NCI-H1930 (cell line): ENCODE measurements at regions not wholly inside any gene's neighbourhood (a gene's known extent, or its start where the extent isn't known, plus 50 kb on each side); places are given as distances from the start of the nearest gene placed in this dataset.
"Not testable (repeated sequence)": the region's sequence is repeated elsewhere in the genome, so short reads cannot be mapped to it uniquely, and the experiment has no call there.

Experiments
- DNase-seq, 2 experiments: peaks; one replicate each; lab custom pipeline; 2025; lab: John Stamatoyannopoulos, UW

- no peak for DNase-seq
These were observed 142.8 kb upstream of the PHACTR3 start for GRCh38 chr20:59461526-59461925.

- no peak for DNase-seq
These were observed 142.1 kb upstream of the PHACTR3 start for GRCh38 chr20:59462249-59462648.

DNA sequence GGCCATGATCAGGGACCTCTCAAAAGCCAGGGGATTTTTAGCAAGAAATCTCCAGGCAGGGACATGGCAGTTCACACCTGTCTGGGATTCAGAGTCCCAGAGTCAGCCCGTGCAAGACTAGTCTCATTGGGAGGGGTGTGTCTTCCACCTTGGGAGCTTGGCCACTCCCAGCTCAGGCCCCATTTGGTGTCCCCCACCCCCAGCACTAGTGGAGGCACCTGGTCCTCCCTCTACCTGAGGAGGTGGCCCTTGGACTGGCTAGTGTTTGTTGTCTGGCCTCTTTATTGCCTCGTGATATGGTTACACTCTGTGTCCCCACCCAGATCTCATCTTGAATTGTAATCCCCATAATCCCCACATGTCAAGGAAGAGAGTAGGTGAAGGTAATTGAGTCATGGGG, 140.8 kb upstream of the PHACTR3 start:
- no peak for DNase-seq

- no peak for DNase-seq
These were observed 138.1 kb upstream of the PHACTR3 start for GRCh38 chr20:59466107-59466815.

DNA sequence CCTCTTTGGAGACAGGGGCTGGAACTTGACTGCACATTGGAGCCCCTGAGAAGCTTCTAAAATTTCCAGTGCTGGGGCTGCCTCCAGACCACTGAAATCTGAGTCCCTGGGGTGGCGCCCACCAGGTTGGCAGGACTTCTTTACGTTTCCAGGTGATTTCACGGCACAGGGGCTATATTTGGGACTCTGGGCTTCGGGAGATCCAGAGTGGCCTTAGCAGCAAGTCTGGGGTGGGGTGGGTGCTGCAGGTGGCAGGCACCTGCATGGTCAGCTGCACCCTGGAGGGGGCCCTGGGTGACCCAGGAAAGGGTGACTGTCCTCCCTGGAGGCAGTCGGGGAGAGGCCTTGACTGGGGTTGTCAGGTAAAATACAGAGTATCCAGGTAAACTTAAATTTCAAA, 135.5 kb upstream of the PHACTR3 start:
- no peak for DNase-seq

- DNase-seq: no peak
These were observed 134.8 kb upstream of the PHACTR3 start for GRCh38 chr20:59469267-59470252.

- no peak for DNase-seq
These were observed 133.8 kb upstream of the PHACTR3 start for GRCh38 chr20:59470521-59470920.

DNA sequence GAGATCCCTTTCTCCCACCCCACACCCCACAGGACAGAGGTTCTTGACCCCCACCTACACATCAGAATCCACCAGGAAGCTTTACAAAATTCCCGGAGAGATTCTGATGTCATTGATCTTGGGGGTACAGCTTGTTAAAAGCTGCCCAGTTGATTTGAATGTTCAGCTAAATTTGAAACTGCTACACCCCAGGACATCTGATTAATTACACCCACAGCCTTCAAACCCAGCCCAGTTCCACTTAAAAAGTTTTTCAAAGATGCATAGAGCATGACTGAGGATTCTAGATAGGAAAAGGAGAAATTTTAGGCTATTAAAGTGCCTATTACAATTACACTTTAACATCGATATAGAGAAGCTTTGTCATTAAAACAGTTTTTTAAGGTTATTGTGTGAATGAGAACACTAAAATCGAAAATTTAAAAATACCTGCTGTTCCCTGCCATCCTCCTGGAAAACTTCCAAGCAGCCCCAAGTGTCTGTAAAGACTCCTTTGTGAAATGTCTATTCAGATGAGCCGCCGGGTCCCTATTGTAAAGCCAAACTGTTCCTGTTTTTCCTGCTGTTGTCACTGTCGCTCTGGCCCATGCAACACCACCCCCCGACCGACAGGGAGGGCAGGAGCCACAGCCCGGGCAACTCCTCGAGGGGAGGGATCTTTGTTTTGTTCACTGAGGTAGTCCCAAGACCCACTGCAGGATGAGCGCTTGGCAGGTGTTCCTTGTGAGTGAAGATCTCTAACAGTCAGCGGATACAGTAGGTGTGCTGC, 132.5 kb upstream of the PHACTR3 start:
- DNase-seq: no peak

- no peak for DNase-seq
These were observed 130.6 kb upstream of the PHACTR3 start for GRCh38 chr20:59473742-59474141.

DNA sequence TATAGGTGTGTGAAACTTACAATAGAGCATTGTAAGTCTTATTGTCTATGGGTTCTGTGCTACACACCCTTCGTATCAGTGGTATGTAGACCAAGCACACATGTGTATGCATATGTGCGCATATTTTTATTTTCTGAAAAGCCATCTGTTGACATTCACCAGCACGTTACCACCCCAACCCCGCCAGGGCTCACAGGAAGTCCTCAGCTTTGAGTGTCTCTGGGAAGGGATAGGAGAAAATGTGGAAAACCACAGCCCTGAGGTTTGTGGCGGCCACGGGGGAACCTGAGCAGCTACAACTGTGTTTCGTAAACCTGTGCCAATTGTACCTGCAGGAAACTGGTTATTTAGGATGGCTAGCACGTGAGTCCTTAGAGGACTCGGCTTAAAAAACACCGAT, 123.3 kb upstream of the PHACTR3 start:
- DNase-seq: no peak

- DNase-seq: no peak
These were observed 122.8 kb upstream of the PHACTR3 start for GRCh38 chr20:59481477-59482018.

GRCh38 chr20:59482351-59483187, 121.8 kb upstream of the PHACTR3 start:
- DNase-seq: no peak

- no peak for DNase-seq
These were observed 120.9 kb upstream of the PHACTR3 start for GRCh38 chr20:59483481-59483880.

DNA sequence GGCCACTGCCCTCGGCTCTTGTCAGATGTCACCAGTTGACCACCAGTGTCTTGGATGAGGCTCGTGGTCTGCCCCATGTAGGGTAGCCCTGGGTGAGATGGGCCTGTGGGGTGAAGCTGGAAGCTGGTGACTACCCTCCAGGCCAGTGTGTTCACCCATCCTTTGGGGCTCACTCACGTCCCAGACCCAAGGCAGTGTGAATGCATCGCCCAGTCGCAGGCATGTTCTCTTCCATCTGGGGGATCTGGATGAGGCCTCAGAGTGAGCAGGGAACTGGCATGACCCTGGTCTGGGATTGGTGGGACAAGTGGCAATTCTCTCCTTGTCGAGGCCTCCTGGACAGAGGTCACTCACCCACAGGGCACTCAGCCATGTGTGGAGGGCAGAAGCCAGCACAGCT, 120.1 kb upstream of the PHACTR3 start:
- no peak for DNase-seq

- DNase-seq: no peak
These were observed 118.5 kb upstream of the PHACTR3 start for GRCh38 chr20:59485576-59486454.

GRCh38 chr20:59488459-59488858, 115.9 kb upstream of the PHACTR3 start:
- DNase-seq: not testable (repeated sequence)

DNA sequence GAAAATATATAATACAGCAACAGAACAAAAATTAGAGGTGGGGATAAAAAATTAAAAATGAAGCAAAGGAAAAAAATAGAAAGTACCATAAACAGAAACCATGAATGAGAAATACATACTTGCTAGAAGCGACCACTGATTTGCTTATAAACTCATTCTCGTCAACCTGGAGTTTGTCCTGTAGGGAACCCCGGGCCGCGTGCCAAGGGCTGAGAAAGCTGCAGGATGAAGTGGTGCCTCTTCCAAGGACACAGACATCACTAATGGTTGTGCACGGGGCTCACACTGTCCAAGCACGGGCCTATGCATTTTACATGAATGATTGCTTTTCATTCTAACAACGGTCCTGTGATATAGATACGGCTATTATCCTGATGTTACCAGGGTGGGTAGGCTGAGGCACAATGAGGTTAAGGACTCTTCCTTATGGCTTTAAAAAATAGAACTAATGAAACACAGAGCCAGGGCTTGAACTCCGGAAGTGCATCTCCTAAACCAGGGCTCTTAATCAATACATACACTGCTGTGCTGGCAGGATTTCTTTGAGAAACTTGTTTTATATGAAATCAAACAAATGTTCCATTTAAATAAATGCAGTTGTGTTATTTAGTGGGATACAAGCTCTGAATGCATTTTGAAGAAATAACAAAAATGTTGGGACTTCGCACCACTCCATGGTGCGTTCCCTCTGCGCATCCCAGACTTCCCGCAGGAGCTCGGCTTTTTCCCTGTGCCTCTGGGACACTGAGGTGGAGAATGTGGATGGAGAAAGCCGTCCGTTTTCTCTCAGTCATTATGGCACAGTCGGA, 113.9 kb upstream of the PHACTR3 start:
- not testable (repeated sequence) for DNase-seq

GRCh38 chr20:59491884-59492283, 112.5 kb upstream of the PHACTR3 start:
- no peak for DNase-seq

- no peak for DNase-seq
These were observed 110.4 kb upstream of the PHACTR3 start for GRCh38 chr20:59493926-59494325.
